Esophagus (tissue), 2 donors: ENCODE measurements at regions not wholly inside any gene's neighbourhood (a gene's known extent, or its start where the extent isn't known, plus 50 kb on each side); places are given as distances from the start of the nearest gene placed in this dataset.

Source experiments
- H3K27ac ChIP-seq, 2 donors: one replicate each; pipeline ENCODE4 v1.5.1; 2013; ENCODE audit warnings: low read depth in 2 of 2, mild to moderate bottlenecking in 2 of 2, inconsistent platforms in 1 of 2, low read length in 1 of 2, moderate library complexity in 1 of 2
- H3K27me3 ChIP-seq, 2 donors: one replicate each; pipeline ENCODE4 v1.6.1; 2013; ENCODE audit warnings: low read length in 2 of 2, control low read depth in 1 of 2, mild to moderate bottlenecking in 1 of 2; ENCODE audit not compliant: insufficient read depth in 2 of 2, control insufficient read depth in 1 of 2
- H3K36me3 ChIP-seq, 2 donors: one replicate each; pipeline ENCODE4 v1.6.1; 2013; ENCODE audit warnings: low read length in 1 of 2; ENCODE audit not compliant: control insufficient read depth in 2 of 2, insufficient read depth in 2 of 2
- H3K4me1 ChIP-seq, 2 donors: one replicate each; pipeline ENCODE4 v1.6.1; 2013; ENCODE audit warnings: low read length in 1 of 2; ENCODE audit not compliant: control insufficient read depth in 2 of 2, insufficient read depth in 2 of 2
- H3K4me3 ChIP-seq, 2 donors: one replicate each; pipeline ENCODE4 v1.5.1; 2013; ENCODE audit warnings: low read length in 2 of 2, mild to moderate bottlenecking in 2 of 2, low read depth in 1 of 2, moderate library complexity in 1 of 2
- H3K9me3 ChIP-seq, 2 donors: one replicate each; pipeline ENCODE4 v1.6.1; 2013; ENCODE audit warnings: mild to moderate bottlenecking in 2 of 2, low read depth in 1 of 2, low read length in 1 of 2, moderate library complexity in 1 of 2; ENCODE audit not compliant: control insufficient read depth in 2 of 2, insufficient read depth in 1 of 2
- WGBS, 2 donors: extraction: QIAGEN DNeasy Blood & Tissue Kit; methylation state at CpG; one replicate each; pipeline ENCODE4 v1.1.7; 2013; 5-methylcytosine and 5-hydroxymethylcytosine counted together
- donor health status: healthy with polysubstance abuse.
- donor health status: Bipolar disorder and iron deficiency.

DNA sequence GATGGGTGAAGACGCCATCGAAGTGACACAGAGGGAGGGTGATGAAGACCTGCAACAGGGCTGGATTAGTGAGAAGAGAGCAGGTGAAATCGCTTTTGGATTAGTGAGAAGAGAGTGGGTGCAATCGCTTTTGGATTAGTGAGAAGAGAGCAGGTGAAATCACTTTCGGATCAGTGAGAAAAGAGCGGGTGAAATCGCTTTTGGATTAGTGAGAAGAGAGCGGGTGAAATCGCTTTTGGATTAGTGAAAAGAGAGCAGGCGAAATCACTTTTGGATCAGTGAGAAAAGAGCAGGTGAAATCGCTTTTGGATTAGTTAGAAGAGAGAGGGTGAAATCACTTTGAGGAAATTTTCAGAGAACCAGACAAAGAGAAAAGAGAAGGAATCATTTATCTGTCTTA lies 67.2 kb upstream of the TRIO start:
- H3K36me3 ChIP-seq = no peaks in the 10 kb centered on the region
- no peaks in the 10 kb centered on the region for H3K27me3 ChIP-seq

GRCh38 chr5:14071433-14071832 lies 71.7 kb upstream of the TRIO start:
- Histone ChIP-seq H3K27me3 (no peaks in the 10 kb centered on the region), H3K36me3 (no peaks in the 10 kb centered on the region), H3K4me3 (no peak overlapping the region), H3K27ac (no peak overlapping the region), H3K9me3 (no peaks in the 10 kb centered on the region), H3K4me1 (peaks cover 0 to 2% of the 10 kb centered on the region in 2 donors)
- 81 to 84% methylated on average over 5 of the region's 5 CpGs for WGBS, 2 donors

More for the DNA sequence above, 67.2 kb upstream of the TRIO start:
- H3K27ac ChIP-seq = no peak overlapping the region
- WGBS, 2 donors = 87 to 89% methylated on average over 11 of the region's 11 CpGs
- no peaks in the 10 kb centered on the region for H3K9me3 ChIP-seq
- no peaks in the 10 kb centered on the region for H3K4me1 ChIP-seq
- H3K4me3 ChIP-seq = no peak overlapping the region

GRCh38 chr5:14069021-14069420 lies 74.1 kb upstream of the TRIO start:
- no peaks in the 10 kb centered on the region for H3K27me3 ChIP-seq
- WGBS, 2 donors = 64 to 78% methylated on average over 7 of the region's 7 CpGs
- H3K4me3 ChIP-seq = no peak overlapping the region
- no peaks in the 10 kb centered on the region for H3K36me3 ChIP-seq
- H3K9me3 ChIP-seq = no peaks in the 10 kb centered on the region
- H3K4me1 ChIP-seq = peaks cover 0 to 2% of the 10 kb centered on the region in 2 donors
- no peak overlapping the region for H3K27ac ChIP-seq

GRCh38 chr5:14068136-14068535 lies 75.0 kb upstream of the TRIO start:
- 87 to 88% methylated on average over 4 of the region's 4 CpGs for WGBS, 2 donors
- H3K27me3 ChIP-seq = no peaks in the 10 kb centered on the region
- no peak overlapping the region for H3K4me3 ChIP-seq
- H3K9me3 ChIP-seq = no peaks in the 10 kb centered on the region
- H3K36me3 ChIP-seq = no peaks in the 10 kb centered on the region
- H3K27ac ChIP-seq = no peak overlapping the region
- H3K4me1 ChIP-seq = peaks cover 0 to 2% of the 10 kb centered on the region in 2 donors

GRCh38 chr5:14066326-14066725 lies 76.8 kb upstream of the TRIO start:
- peaks cover 0 to 2% of the 10 kb centered on the region in 2 donors for H3K4me1 ChIP-seq
- no peaks in the 10 kb centered on the region for H3K36me3 ChIP-seq
- no peaks in the 10 kb centered on the region for H3K27me3 ChIP-seq
- no peak overlapping the region for H3K27ac ChIP-seq
- no peak overlapping the region for H3K4me3 ChIP-seq
- no peaks in the 10 kb centered on the region for H3K9me3 ChIP-seq

DNA sequence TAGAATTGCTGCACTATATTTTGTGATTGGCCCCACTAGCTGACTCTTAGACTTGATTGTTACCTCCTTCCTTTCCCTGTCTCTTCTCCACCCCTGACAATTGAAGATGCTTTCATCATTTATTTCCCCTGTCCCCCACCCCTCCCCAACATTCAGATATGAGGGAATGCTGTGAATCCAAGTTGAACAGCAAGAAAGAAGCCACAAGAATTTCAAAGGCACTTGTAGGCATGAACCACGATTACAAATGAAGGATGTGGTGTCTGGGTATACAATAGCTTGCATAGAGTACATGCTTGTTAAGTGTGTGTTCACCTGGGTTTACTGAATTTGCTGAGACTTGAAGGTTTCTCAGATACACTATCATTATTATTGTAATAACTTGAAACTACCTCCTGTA lies 78.3 kb upstream of the TRIO start:
- no peak overlapping the region for H3K27ac ChIP-seq
- H3K4me1 ChIP-seq = peaks cover 0 to 2% of the 10 kb centered on the region in 2 donors
- no peaks in the 10 kb centered on the region for H3K9me3 ChIP-seq
- H3K27me3 ChIP-seq = no peaks in the 10 kb centered on the region
- no peaks in the 10 kb centered on the region for H3K36me3 ChIP-seq
- no peak overlapping the region for H3K4me3 ChIP-seq
- WGBS, 2 donors = 27 to 49% methylated on average over 1 of the region's 1 CpG

GRCh38 chr5:14063691-14064090 lies 79.5 kb upstream of the TRIO start:
- Histone ChIP-seq H3K9me3 (no peaks in the 10 kb centered on the region), H3K27me3 (no peaks in the 10 kb centered on the region), H3K4me1 (no peaks in the 10 kb centered on the region), H3K4me3 (no peak overlapping the region), H3K36me3 (no peaks in the 10 kb centered on the region), H3K27ac (no peak overlapping the region)
- WGBS, 2 donors = 92 to 96% methylated on average over 1 of the region's 1 CpG

- Histone ChIP-seq H3K27me3 (no peaks in the 10 kb centered on the region), H3K27ac (no peak overlapping the region), H3K36me3 (no peaks in the 10 kb centered on the region), H3K4me3 (no peak overlapping the region), H3K4me1 (no peaks in the 10 kb centered on the region), H3K9me3 (no peaks in the 10 kb centered on the region)
- 77% methylated on average over 4 of the region's 4 CpGs for WGBS, 2 donors
Measured at GRCh38 chr5:14063138-14063537, 80.0 kb upstream of the TRIO start.

DNA sequence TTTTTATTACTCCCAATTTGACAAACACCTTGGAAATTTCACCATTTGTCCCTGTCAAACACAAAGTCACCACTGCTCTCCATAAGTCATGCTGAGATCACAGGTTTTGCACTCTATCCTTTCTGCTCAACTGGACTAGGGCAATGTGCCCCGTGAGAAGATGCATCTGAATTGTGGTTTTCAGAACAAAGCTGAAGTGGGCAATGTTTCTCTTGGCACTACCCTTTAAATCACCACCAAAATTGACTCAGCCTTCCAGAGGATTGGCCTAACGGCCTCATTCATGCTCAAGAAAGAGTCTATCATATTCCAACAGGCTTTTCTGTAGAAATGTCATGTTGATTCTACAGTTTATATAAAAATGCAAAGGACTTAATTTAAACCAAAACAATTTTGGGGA lies 81.0 kb upstream of the TRIO start:
- no peak overlapping the region for H3K4me3 ChIP-seq

GRCh38 chr5:14061106-14061505 lies 82.0 kb upstream of the TRIO start:
- Histone ChIP-seq H3K4me3 (no peak overlapping the region), H3K4me1 (no peaks in the 10 kb centered on the region), H3K36me3 (no peaks in the 10 kb centered on the region), H3K27me3 (no peaks in the 10 kb centered on the region), H3K27ac (no peak overlapping the region), H3K9me3 (no peaks in the 10 kb centered on the region)
- 89 to 90% methylated on average over 5 of the region's 5 CpGs for WGBS, 2 donors

More for the DNA sequence above, 81.0 kb upstream of the TRIO start:
- H3K27me3 ChIP-seq = no peaks in the 10 kb centered on the region
- no peaks in the 10 kb centered on the region for H3K4me1 ChIP-seq
- WGBS, 2 donors = 75 to 77% methylated on average over 2 of the region's 2 CpGs
- no peaks in the 10 kb centered on the region for H3K36me3 ChIP-seq
- no peaks in the 10 kb centered on the region for H3K9me3 ChIP-seq
- no peak overlapping the region for H3K27ac ChIP-seq
